ENCODE measurements at regions not wholly inside any gene's neighbourhood (a gene's known extent, or its start where the extent isn't known, plus 50 kb on each side); places are given as distances from the start of the nearest gene placed in this dataset.

DNA sequence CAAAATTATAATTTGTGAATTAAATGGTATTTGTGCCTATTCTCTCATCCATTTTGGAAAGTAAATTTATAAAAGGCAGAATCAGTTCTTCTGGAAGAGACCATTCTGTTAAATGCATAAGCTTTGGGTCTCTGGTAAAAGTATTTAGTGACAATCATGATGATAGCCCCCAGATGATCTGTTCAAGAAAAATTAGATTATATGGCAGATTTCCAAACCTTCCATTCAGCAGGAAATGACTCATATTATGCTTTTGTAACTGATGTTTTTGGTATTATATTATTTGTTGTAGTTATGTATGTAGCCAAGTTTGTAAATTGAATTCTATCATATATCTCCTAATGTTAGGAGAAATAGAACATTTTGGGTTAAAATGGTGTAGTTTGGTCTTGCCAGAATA lies 340.8 kb upstream of the DPH6 start:
- H2BK120ac ChIP-seq (ENCODE audit: low read depth, low read length): no peak overlapping the region
- DNase-seq (ENCODE audit: low spot score): no peak

DNA sequence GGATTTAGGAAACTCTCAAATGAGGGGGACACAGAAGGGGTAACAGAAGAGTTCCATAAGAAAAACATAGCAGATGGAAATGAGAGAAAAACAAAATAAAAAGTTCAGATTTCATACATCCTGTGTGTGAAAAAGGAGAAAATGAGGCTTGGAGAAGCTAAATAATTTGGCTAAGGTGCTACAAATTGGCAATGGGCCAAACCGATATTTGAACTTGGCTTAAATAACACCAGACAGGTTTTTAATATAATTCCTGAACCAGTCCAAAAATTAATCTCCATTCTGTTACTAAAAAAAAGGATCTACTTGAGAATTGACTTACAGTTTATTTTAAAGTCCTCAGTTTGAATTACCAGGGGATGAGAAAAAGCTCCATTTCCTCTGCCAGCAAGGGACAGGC lies 342.9 kb upstream of the DPH6 start:
- WGBS, 2 donors (ENCODE audit: extremely low coverage in 2 of 2, insufficient read length in 2 of 2, insufficient replicate concordance in 1 of 2): no CpG with 5 or more reads among the region's 1 CpG
- no peak overlapping the region for H3K27ac ChIP-seq (replicated peaks; ENCODE audit: low read length)

More for the DNA sequence above, 340.8 kb upstream of the DPH6 start:
- Histone ChIP-seq H3K9ac (ENCODE audit: low read depth, low read length, poor library complexity) (no peak overlapping the region), H3K36me3 (replicated peaks in 1 of 2; ENCODE audit: control insufficient read depth in 2 of 2, insufficient read depth in 2 of 2, low read length in 2 of 2) (no peaks in the 10 kb centered on the region), H3K23ac (ENCODE audit: low read depth, low read length, poor library complexity) (no peak overlapping the region), H4K91ac (ENCODE audit: low read depth, low read length, poor library complexity) (no peak overlapping the region), H3K4me1 (ENCODE audit: control insufficient read depth in 2 of 2, insufficient read depth in 1 of 2, low read depth in 1 of 2, low read length in 2 of 2) (no peaks in the 10 kb centered on the region), H2AK5ac (ENCODE audit: low read depth, low read length) (no peak overlapping the region), H3K4ac (ENCODE audit: low read length) (no peak overlapping the region), H3K4me3 (ENCODE audit: low read length in 2 of 2) (no peak overlapping the region), H3K9me3 (replicated peaks in 1 of 2; ENCODE audit: control insufficient read depth in 2 of 2, insufficient read depth in 1 of 2, low read depth in 1 of 2, low read length in 2 of 2) (no peaks in the 10 kb centered on the region), H2AFZ (ENCODE audit: low read length) (no peak overlapping the region), H4K8ac (ENCODE audit: low read depth, low read length) (no peak overlapping the region), H3K27ac (replicated peaks; ENCODE audit: low read length) (no peak overlapping the region), H3K79me1 (ENCODE audit: low read depth, low read length) (no peaks in the 10 kb centered on the region), H3K4me2 (ENCODE audit: insufficient read depth, low read length, poor library complexity, severe bottlenecking) (no peak overlapping the region), H3K27me3 (ENCODE audit: control insufficient read depth in 3 of 3, insufficient read depth in 3 of 3, low read depth in 1 of 3, low read length in 3 of 3) (no peaks in the 10 kb centered on the region), H3K18ac (ENCODE audit: low read length) (no peak overlapping the region), H3K14ac (ENCODE audit: low read length) (no peak overlapping the region), H2BK15ac (ENCODE audit: low read length) (no peak overlapping the region), H2BK12ac (ENCODE audit: low read length) (no peak overlapping the region), H2BK5ac (ENCODE audit: low read length) (no peak overlapping the region)

GRCh38 chr15:35907511-35907910 lies 361.5 kb upstream of the DPH6 start:
- no peak overlapping the region for H2BK5ac ChIP-seq (ENCODE audit: low read length)
- no peak overlapping the region for H3K23ac ChIP-seq (ENCODE audit: low read depth, low read length, poor library complexity)
- H3K14ac ChIP-seq (ENCODE audit: low read length): no peak overlapping the region
- H3K27me3 ChIP-seq (ENCODE audit: control insufficient read depth in 3 of 3, insufficient read depth in 3 of 3, low read depth in 1 of 3, low read length in 3 of 3): no peaks in the 10 kb centered on the region
- no peak overlapping the region for H2AK5ac ChIP-seq (ENCODE audit: low read depth, low read length)
- H3K4ac ChIP-seq (ENCODE audit: low read length): no peak overlapping the region
- H2BK120ac ChIP-seq (ENCODE audit: low read depth, low read length): no peak overlapping the region
- H3K4me3 ChIP-seq (ENCODE audit: low read length in 2 of 2): no peak overlapping the region
- no peaks in the 10 kb centered on the region for H3K9me3 ChIP-seq (replicated peaks in 1 of 2; ENCODE audit: control insufficient read depth in 2 of 2, insufficient read depth in 1 of 2, low read depth in 1 of 2, low read length in 2 of 2)
- H2AFZ ChIP-seq (ENCODE audit: low read length): no peak overlapping the region
- no CpG with 5 or more reads among the region's 3 CpGs for WGBS, 2 donors (ENCODE audit: extremely low coverage in 2 of 2, insufficient read length in 2 of 2, insufficient replicate concordance in 1 of 2)
- no peak overlapping the region for H3K27ac ChIP-seq (replicated peaks; ENCODE audit: low read length)
- no peak overlapping the region for H4K91ac ChIP-seq (ENCODE audit: low read depth, low read length, poor library complexity)
- no peak overlapping the region for H3K18ac ChIP-seq (ENCODE audit: low read length)
- H3K4me1 ChIP-seq (ENCODE audit: control insufficient read depth in 2 of 2, insufficient read depth in 1 of 2, low read depth in 1 of 2, low read length in 2 of 2): no peaks in the 10 kb centered on the region
- H3K36me3 ChIP-seq (replicated peaks in 1 of 2; ENCODE audit: control insufficient read depth in 2 of 2, insufficient read depth in 2 of 2, low read length in 2 of 2): no peaks in the 10 kb centered on the region
- no peak overlapping the region for H2BK12ac ChIP-seq (ENCODE audit: low read length)
- no peak overlapping the region for H3K4me2 ChIP-seq (ENCODE audit: insufficient read depth, low read length, poor library complexity, severe bottlenecking)
- no peak overlapping the region for H2BK15ac ChIP-seq (ENCODE audit: low read length)
- no peak overlapping the region for H3K9ac ChIP-seq (ENCODE audit: low read depth, low read length, poor library complexity)
- H4K8ac ChIP-seq (ENCODE audit: low read depth, low read length): no peak overlapping the region
- no peaks in the 10 kb centered on the region for H3K79me1 ChIP-seq (ENCODE audit: low read depth, low read length)
- DNase-seq (ENCODE audit: low spot score): no peak

More for the DNA sequence above, 342.9 kb upstream of the DPH6 start:
- no peak for DNase-seq (ENCODE audit: low spot score)
- H2AFZ ChIP-seq (ENCODE audit: low read length): no peak overlapping the region
- H3K18ac ChIP-seq (ENCODE audit: low read length): no peak overlapping the region
- no peak overlapping the region for H4K91ac ChIP-seq (ENCODE audit: low read depth, low read length, poor library complexity)
- H3K27me3 ChIP-seq (ENCODE audit: control insufficient read depth in 3 of 3, insufficient read depth in 3 of 3, low read depth in 1 of 3, low read length in 3 of 3): no peaks in the 10 kb centered on the region
- H3K79me1 ChIP-seq (ENCODE audit: low read depth, low read length): no peaks in the 10 kb centered on the region
- H3K9ac ChIP-seq (ENCODE audit: low read depth, low read length, poor library complexity): no peak overlapping the region
- H3K9me3 ChIP-seq (replicated peaks in 1 of 2; ENCODE audit: control insufficient read depth in 2 of 2, insufficient read depth in 1 of 2, low read depth in 1 of 2, low read length in 2 of 2): no peaks in the 10 kb centered on the region
- no peak overlapping the region for H2BK12ac ChIP-seq (ENCODE audit: low read length)
- no peak overlapping the region for H3K4me2 ChIP-seq (ENCODE audit: insufficient read depth, low read length, poor library complexity, severe bottlenecking)
- H2BK5ac ChIP-seq (ENCODE audit: low read length): no peak overlapping the region
- H3K4me1 ChIP-seq (ENCODE audit: control insufficient read depth in 2 of 2, insufficient read depth in 1 of 2, low read depth in 1 of 2, low read length in 2 of 2): no peaks in the 10 kb centered on the region
- no peak overlapping the region for H3K23ac ChIP-seq (ENCODE audit: low read depth, low read length, poor library complexity)
- no peak overlapping the region for H3K14ac ChIP-seq (ENCODE audit: low read length)
- H2BK15ac ChIP-seq (ENCODE audit: low read length): no peak overlapping the region
- no peak overlapping the region for H2AK5ac ChIP-seq (ENCODE audit: low read depth, low read length)
- no peak overlapping the region for H2BK120ac ChIP-seq (ENCODE audit: low read depth, low read length)
- no peak overlapping the region for H3K4ac ChIP-seq (ENCODE audit: low read length)
- no peak overlapping the region for H4K8ac ChIP-seq (ENCODE audit: low read depth, low read length)
- H3K36me3 ChIP-seq (replicated peaks in 1 of 2; ENCODE audit: control insufficient read depth in 2 of 2, insufficient read depth in 2 of 2, low read length in 2 of 2): no peaks in the 10 kb centered on the region
- no peak overlapping the region for H3K4me3 ChIP-seq (ENCODE audit: low read length in 2 of 2)

DNA sequence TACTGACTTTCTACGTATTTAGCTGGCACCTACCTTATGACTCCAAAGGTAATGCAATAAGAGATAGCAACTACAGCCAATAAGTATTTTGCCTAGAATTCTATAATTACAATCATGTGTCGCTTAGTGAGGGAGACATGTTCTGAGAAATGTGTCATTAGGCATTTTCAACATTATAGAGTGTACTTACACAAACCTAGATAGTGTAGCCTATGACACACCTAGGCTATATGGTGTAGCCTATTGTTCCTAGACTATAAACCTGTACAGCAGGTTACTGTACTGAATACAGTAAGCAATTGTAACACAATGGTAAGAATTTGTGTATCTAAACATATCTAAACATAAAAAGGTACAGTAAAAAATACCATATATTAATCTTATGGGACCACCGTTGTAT lies 363.4 kb upstream of the DPH6 start:
- Histone ChIP-seq H3K4me3 (ENCODE audit: low read length in 2 of 2) (no peak overlapping the region), H2AK5ac (ENCODE audit: low read depth, low read length) (no peak overlapping the region), H2BK15ac (ENCODE audit: low read length) (no peak overlapping the region), H2BK120ac (ENCODE audit: low read depth, low read length) (no peak overlapping the region), H3K9me3 (replicated peaks in 1 of 2; ENCODE audit: control insufficient read depth in 2 of 2, insufficient read depth in 1 of 2, low read depth in 1 of 2, low read length in 2 of 2) (no peaks in the 10 kb centered on the region), H3K9ac (ENCODE audit: low read depth, low read length, poor library complexity) (no peak overlapping the region), H3K27me3 (ENCODE audit: control insufficient read depth in 3 of 3, insufficient read depth in 3 of 3, low read depth in 1 of 3, low read length in 3 of 3) (no peaks in the 10 kb centered on the region), H4K91ac (ENCODE audit: low read depth, low read length, poor library complexity) (no peak overlapping the region), H2BK5ac (ENCODE audit: low read length) (no peak overlapping the region), H2BK12ac (ENCODE audit: low read length) (no peak overlapping the region), H3K79me1 (ENCODE audit: low read depth, low read length) (no peaks in the 10 kb centered on the region), H3K23ac (ENCODE audit: low read depth, low read length, poor library complexity) (no peak overlapping the region), H3K4me1 (ENCODE audit: control insufficient read depth in 2 of 2, insufficient read depth in 1 of 2, low read depth in 1 of 2, low read length in 2 of 2) (no peaks in the 10 kb centered on the region), H3K14ac (ENCODE audit: low read length) (no peak overlapping the region), H3K4ac (ENCODE audit: low read length) (no peak overlapping the region), H3K36me3 (replicated peaks in 1 of 2; ENCODE audit: control insufficient read depth in 2 of 2, insufficient read depth in 2 of 2, low read length in 2 of 2) (no peaks in the 10 kb centered on the region), H2AFZ (ENCODE audit: low read length) (no peak overlapping the region), H3K18ac (ENCODE audit: low read length) (no peak overlapping the region), H3K27ac (replicated peaks; ENCODE audit: low read length) (no peak overlapping the region), H4K8ac (ENCODE audit: low read depth, low read length) (no peak overlapping the region), H3K4me2 (ENCODE audit: insufficient read depth, low read length, poor library complexity, severe bottlenecking) (no peak overlapping the region)
- no peak for DNase-seq (ENCODE audit: low spot score)
- WGBS, 2 donors (ENCODE audit: extremely low coverage in 2 of 2, insufficient read length in 2 of 2, insufficient replicate concordance in 1 of 2): no CpG with 5 or more reads among the region's 3 CpGs
